ENCODE measurements at regions not wholly inside any gene's neighbourhood (a gene's known extent, or its start where the extent isn't known, plus 50 kb on each side); places are given as distances from the start of the nearest gene placed in this dataset.

DNA sequence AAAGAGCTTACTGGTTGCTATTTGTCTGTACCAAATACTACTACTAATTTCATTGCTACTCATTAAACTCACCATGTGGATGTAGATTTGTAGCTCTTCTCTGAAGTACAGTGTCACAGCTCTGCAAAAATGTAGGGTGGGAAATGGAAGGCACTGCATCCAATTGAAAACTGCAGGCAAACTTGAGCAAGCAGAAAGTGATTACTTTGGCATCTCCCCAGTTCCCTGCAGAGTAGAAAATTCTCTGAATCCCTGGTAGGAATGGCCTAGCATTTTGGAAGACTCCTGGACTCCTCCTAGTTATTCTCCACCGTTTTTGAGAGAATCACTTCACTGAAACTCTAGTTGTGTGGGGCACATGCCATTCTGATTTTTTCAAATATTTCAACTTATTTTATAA, 239.1 kb downstream of the DIO2 start:
- Histone ChIP-seq H3K4me2 (ENCODE audit: low read depth, low read length, poor library complexity, severe bottlenecking) (no peak overlapping the region), H3K4me3 (ENCODE audit: low read length) (no peak overlapping the region), H3K4me1 (ENCODE audit: low read length) (no peaks in the 10 kb centered on the region), H3K27me3 (ENCODE audit: low read length) (no peaks in the 10 kb centered on the region), H4K20me1 (ENCODE audit: insufficient read depth, low read depth, low read length) (no peaks in the 10 kb centered on the region), H3K9me2 (replicated peaks; ENCODE audit: insufficient read depth, low read length) (no peaks in the 10 kb centered on the region), H3K27ac (ENCODE audit: low read length) (no peak overlapping the region), H3K9ac (ENCODE audit: low read length) (no peak overlapping the region), H3K9me3 (ENCODE audit: low read length) (no peaks in the 10 kb centered on the region), H2AFZ (ENCODE audit: low read length) (no peak overlapping the region), H3K36me3 (ENCODE audit: insufficient read depth, low read length) (no peaks in the 10 kb centered on the region), H3K79me2 (ENCODE audit: low read length) (no peaks in the 10 kb centered on the region)
- DNase-seq = no peak

- no peaks in the 10 kb centered on the region for H3K27me3 ChIP-seq (ENCODE audit: low read length)
- H3K36me3 ChIP-seq (ENCODE audit: insufficient read depth, low read length) = no peaks in the 10 kb centered on the region
- H3K9ac ChIP-seq (ENCODE audit: low read length) = no peak overlapping the region
- H4K20me1 ChIP-seq (ENCODE audit: insufficient read depth, low read depth, low read length) = no peaks in the 10 kb centered on the region
- no peaks in the 10 kb centered on the region for H3K9me3 ChIP-seq (ENCODE audit: low read length)
- H3K27ac ChIP-seq (ENCODE audit: low read length) = no peak overlapping the region
- no peak overlapping the region for H2AFZ ChIP-seq (ENCODE audit: low read length)
- no peaks in the 10 kb centered on the region for H3K79me2 ChIP-seq (ENCODE audit: low read length)
- DNase-seq = no peak
- H3K4me2 ChIP-seq (ENCODE audit: low read depth, low read length, poor library complexity, severe bottlenecking) = no peak overlapping the region
- H3K4me1 ChIP-seq (ENCODE audit: low read length) = no peaks in the 10 kb centered on the region
- no peak overlapping the region for H3K4me3 ChIP-seq (ENCODE audit: low read length)
- H3K9me2 ChIP-seq (replicated peaks; ENCODE audit: insufficient read depth, low read length) = no peaks in the 10 kb centered on the region
Observed at GRCh38 chr14:79971330-79971729, 240.0 kb downstream of the DIO2 start.

- no peak overlapping the region for H3K9ac ChIP-seq (ENCODE audit: low read length)
- H3K79me2 ChIP-seq (ENCODE audit: low read length) = no peaks in the 10 kb centered on the region
- H3K36me3 ChIP-seq (ENCODE audit: insufficient read depth, low read length) = no peaks in the 10 kb centered on the region
- no peaks in the 10 kb centered on the region for H3K9me2 ChIP-seq (replicated peaks; ENCODE audit: insufficient read depth, low read length)
- H3K27ac ChIP-seq (ENCODE audit: low read length) = no peak overlapping the region
- no peak for DNase-seq
- no peaks in the 10 kb centered on the region for H3K9me3 ChIP-seq (ENCODE audit: low read length)
- no peaks in the 10 kb centered on the region for H3K27me3 ChIP-seq (ENCODE audit: low read length)
- no peaks in the 10 kb centered on the region for H3K4me1 ChIP-seq (ENCODE audit: low read length)
- no peak overlapping the region for H3K4me2 ChIP-seq (ENCODE audit: low read depth, low read length, poor library complexity, severe bottlenecking)
- H2AFZ ChIP-seq (ENCODE audit: low read length) = no peak overlapping the region
- no peaks in the 10 kb centered on the region for H4K20me1 ChIP-seq (ENCODE audit: insufficient read depth, low read depth, low read length)
- no peak overlapping the region for H3K4me3 ChIP-seq (ENCODE audit: low read length)
Observed at GRCh38 chr14:79967453-79967852, 243.9 kb downstream of the DIO2 start.

DNA sequence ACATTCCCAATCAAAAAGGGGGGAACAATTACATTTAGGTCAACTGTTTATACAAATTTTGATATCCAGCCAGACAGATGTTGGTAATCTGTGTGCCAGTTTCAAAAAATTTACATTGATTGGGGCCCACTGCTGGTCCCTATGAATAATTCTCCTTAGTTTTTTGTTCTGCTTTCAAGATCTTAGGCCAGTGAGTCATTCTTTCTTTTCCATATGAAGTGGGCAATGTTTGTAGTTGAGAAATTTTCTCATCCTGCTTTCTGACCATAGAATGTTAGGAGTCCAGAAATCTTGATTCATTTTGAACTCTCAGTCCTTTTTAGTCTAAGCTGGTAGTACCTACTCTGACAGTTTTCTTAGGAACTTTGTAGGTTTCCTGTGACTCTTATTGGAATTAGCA, 244.3 kb downstream of the DIO2 start:
- no peak for DNase-seq
- Histone ChIP-seq H3K9ac (ENCODE audit: low read length) (no peak overlapping the region), H3K27ac (ENCODE audit: low read length) (no peak overlapping the region), H3K36me3 (ENCODE audit: insufficient read depth, low read length) (no peaks in the 10 kb centered on the region), H3K4me1 (ENCODE audit: low read length) (no peaks in the 10 kb centered on the region), H3K9me2 (replicated peaks; ENCODE audit: insufficient read depth, low read length) (no peaks in the 10 kb centered on the region), H3K79me2 (ENCODE audit: low read length) (no peaks in the 10 kb centered on the region), H3K4me3 (ENCODE audit: low read length) (no peak overlapping the region), H2AFZ (ENCODE audit: low read length) (no peak overlapping the region), H3K9me3 (ENCODE audit: low read length) (no peaks in the 10 kb centered on the region), H3K27me3 (ENCODE audit: low read length) (no peaks in the 10 kb centered on the region), H4K20me1 (ENCODE audit: insufficient read depth, low read depth, low read length) (no peaks in the 10 kb centered on the region), H3K4me2 (ENCODE audit: low read depth, low read length, poor library complexity, severe bottlenecking) (no peak overlapping the region)

DNA sequence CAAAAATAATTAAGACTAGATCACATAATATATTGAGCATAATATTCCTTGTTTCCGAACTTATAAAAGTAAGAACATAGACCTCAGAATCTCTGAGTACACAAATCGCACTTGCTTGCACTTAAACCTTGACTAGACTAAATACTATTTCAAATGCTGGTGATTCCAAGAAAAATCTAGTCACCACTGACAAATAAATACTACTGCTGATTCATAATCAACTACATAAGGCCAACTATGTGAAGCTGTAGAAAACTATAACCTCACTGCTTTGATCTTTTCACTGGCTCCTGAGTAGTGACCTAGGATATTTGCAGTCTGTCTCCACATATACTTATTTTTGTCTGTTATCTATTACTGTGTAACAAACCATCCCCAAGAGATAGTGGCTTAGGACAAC, 245.4 kb downstream of the DIO2 start:
- Histone ChIP-seq H3K4me3 (ENCODE audit: low read length) (no peak overlapping the region), H4K20me1 (ENCODE audit: insufficient read depth, low read depth, low read length) (no peaks in the 10 kb centered on the region), H3K79me2 (ENCODE audit: low read length) (no peaks in the 10 kb centered on the region), H3K4me1 (ENCODE audit: low read length) (no peaks in the 10 kb centered on the region), H3K27me3 (ENCODE audit: low read length) (no peaks in the 10 kb centered on the region), H3K4me2 (ENCODE audit: low read depth, low read length, poor library complexity, severe bottlenecking) (no peak overlapping the region), H3K9me2 (replicated peaks; ENCODE audit: insufficient read depth, low read length) (no peaks in the 10 kb centered on the region), H3K27ac (ENCODE audit: low read length) (no peak overlapping the region), H3K9ac (ENCODE audit: low read length) (no peak overlapping the region), H3K36me3 (ENCODE audit: insufficient read depth, low read length) (no peaks in the 10 kb centered on the region), H2AFZ (ENCODE audit: low read length) (no peak overlapping the region), H3K9me3 (ENCODE audit: low read length) (no peaks in the 10 kb centered on the region)
- no peak for DNase-seq

DNA sequence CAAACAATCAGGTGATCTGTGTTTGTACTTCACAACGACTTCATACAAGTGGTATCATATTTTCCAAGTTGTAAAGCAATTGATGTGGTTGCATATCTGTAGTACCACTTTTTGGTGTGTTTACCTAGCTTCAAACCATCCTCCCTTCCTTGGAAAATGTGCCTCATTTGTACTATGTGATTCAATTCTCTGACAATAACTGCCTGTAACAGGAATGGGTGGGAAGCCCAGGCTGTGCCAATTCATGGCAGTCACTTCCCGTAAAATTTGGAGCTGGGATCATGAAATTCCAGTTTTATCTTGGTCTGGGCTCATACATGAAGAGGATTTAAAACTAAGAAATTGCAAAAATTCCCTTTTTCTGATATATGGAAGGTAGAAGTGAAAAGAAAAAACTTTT, 250.1 kb downstream of the DIO2 start:
- Histone ChIP-seq H3K4me1 (ENCODE audit: low read length) (no peaks in the 10 kb centered on the region), H3K9me3 (ENCODE audit: low read length) (no peaks in the 10 kb centered on the region), H3K4me2 (ENCODE audit: low read depth, low read length, poor library complexity, severe bottlenecking) (no peak overlapping the region), H3K27me3 (ENCODE audit: low read length) (no peaks in the 10 kb centered on the region), H3K9me2 (replicated peaks; ENCODE audit: insufficient read depth, low read length) (no peaks in the 10 kb centered on the region), H3K79me2 (ENCODE audit: low read length) (no peaks in the 10 kb centered on the region), H3K36me3 (ENCODE audit: insufficient read depth, low read length) (no peaks in the 10 kb centered on the region), H3K9ac (ENCODE audit: low read length) (no peak overlapping the region), H4K20me1 (ENCODE audit: insufficient read depth, low read depth, low read length) (no peaks in the 10 kb centered on the region), H3K4me3 (ENCODE audit: low read length) (no peak overlapping the region), H3K27ac (ENCODE audit: low read length) (no peak overlapping the region), H2AFZ (ENCODE audit: low read length) (no peak overlapping the region)
- DNase-seq = no peak

GRCh38 chr14:79960288-79960687, 251.0 kb downstream of the DIO2 start:
- H3K27me3 ChIP-seq (ENCODE audit: low read length) = no peaks in the 10 kb centered on the region
- H2AFZ ChIP-seq (ENCODE audit: low read length) = no peak overlapping the region
- H3K79me2 ChIP-seq (ENCODE audit: low read length) = no peaks in the 10 kb centered on the region
- no peak overlapping the region for H3K4me3 ChIP-seq (ENCODE audit: low read length)
- H3K4me2 ChIP-seq (ENCODE audit: low read depth, low read length, poor library complexity, severe bottlenecking) = no peak overlapping the region
- no peaks in the 10 kb centered on the region for H4K20me1 ChIP-seq (ENCODE audit: insufficient read depth, low read depth, low read length)
- H3K9me3 ChIP-seq (ENCODE audit: low read length) = no peaks in the 10 kb centered on the region
- H3K4me1 ChIP-seq (ENCODE audit: low read length) = no peaks in the 10 kb centered on the region
- H3K9ac ChIP-seq (ENCODE audit: low read length) = no peak overlapping the region
- DNase-seq = no peak
- H3K27ac ChIP-seq (ENCODE audit: low read length) = no peak overlapping the region
- no peaks in the 10 kb centered on the region for H3K36me3 ChIP-seq (ENCODE audit: insufficient read depth, low read length)
- no peaks in the 10 kb centered on the region for H3K9me2 ChIP-seq (replicated peaks; ENCODE audit: insufficient read depth, low read length)

DNA sequence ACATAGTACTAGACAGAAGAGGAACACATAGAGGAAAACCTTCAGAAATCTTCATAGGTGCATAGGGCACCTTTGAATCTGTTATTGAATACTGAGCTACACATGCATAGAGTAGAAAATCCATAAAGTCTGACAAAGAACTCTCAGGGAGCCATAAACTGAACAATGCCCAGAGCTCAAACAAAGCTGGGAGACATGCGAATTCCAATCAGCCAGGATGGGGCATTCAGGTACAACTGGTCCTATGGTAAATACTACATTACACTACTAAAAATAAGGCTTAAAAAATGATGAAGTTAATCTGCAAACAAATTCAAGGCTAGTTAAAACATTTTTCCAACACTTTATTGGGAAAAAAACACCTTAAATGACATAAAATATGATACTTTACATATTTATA, 259.7 kb downstream of the DIO2 start:
- Histone ChIP-seq H3K9ac (ENCODE audit: low read length) (no peak overlapping the region), H2AFZ (ENCODE audit: low read length) (no peak overlapping the region), H3K27ac (ENCODE audit: low read length) (no peak overlapping the region), H3K4me3 (ENCODE audit: low read length) (no peak overlapping the region), H3K4me2 (ENCODE audit: low read depth, low read length, poor library complexity, severe bottlenecking) (no peak overlapping the region), H3K79me2 (ENCODE audit: low read length) (no peaks in the 10 kb centered on the region), H3K9me3 (ENCODE audit: low read length) (no peaks in the 10 kb centered on the region), H4K20me1 (ENCODE audit: insufficient read depth, low read depth, low read length) (no peaks in the 10 kb centered on the region), H3K9me2 (replicated peaks; ENCODE audit: insufficient read depth, low read length) (no peaks in the 10 kb centered on the region), H3K4me1 (ENCODE audit: low read length) (no peaks in the 10 kb centered on the region), H3K36me3 (ENCODE audit: insufficient read depth, low read length) (no peaks in the 10 kb centered on the region), H3K27me3 (ENCODE audit: low read length) (peaks cover 3% of the 10 kb centered on the region; the same call in 1 of the 2 replicates)
- DNase-seq = no peak

DNA sequence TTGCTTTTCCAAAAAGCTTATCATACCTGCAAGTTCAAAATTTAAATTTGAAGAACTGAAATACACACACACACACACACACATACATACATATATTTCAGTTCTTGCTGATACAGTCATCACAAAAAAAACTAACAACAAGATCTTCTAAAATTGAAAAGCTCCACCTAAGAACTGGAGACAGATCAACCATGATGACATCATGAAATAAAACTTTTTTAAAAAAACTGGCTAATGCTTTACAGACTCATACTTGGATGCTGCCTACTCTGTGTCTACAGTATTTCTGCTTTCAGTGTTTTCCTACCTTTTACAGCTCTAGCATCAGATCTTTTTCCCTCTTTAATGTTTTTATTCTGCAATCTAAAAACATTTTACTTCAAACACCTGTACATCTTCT, 261.4 kb downstream of the DIO2 start:
- Histone ChIP-seq H3K4me1 (ENCODE audit: low read length) (no peaks in the 10 kb centered on the region), H3K27me3 (ENCODE audit: low read length) (peaks cover 3% of the 10 kb centered on the region; the same call in 1 of the 2 replicates), H3K4me3 (ENCODE audit: low read length) (no peak overlapping the region), H3K9me3 (ENCODE audit: low read length) (no peaks in the 10 kb centered on the region), H3K36me3 (ENCODE audit: insufficient read depth, low read length) (no peaks in the 10 kb centered on the region), H3K4me2 (ENCODE audit: low read depth, low read length, poor library complexity, severe bottlenecking) (no peak overlapping the region), H3K27ac (ENCODE audit: low read length) (no peak overlapping the region), H4K20me1 (ENCODE audit: insufficient read depth, low read depth, low read length) (no peaks in the 10 kb centered on the region), H3K9ac (ENCODE audit: low read length) (no peak overlapping the region), H3K9me2 (replicated peaks; ENCODE audit: insufficient read depth, low read length) (no peaks in the 10 kb centered on the region), H2AFZ (ENCODE audit: low read length) (no peak overlapping the region), H3K79me2 (ENCODE audit: low read length) (no peaks in the 10 kb centered on the region)
- DNase-seq = no peak

All from Karpas-422 (cell line).